ENCODE measurements at regions not wholly inside any gene's neighbourhood (a gene's known extent, or its start where the extent isn't known, plus 50 kb on each side); places are given as distances from the start of the nearest gene placed in this dataset.

- TF ChIP-seq HOXB13 (CRISPR knock-in tag; IDR thresholded peaks at IDR 0.05; ENCODE audit: low read depth) = no peak
- no peak for TF ChIP-seq CTCF (IDR thresholded peaks at IDR 0.05)
- no peak for TF ChIP-seq EP300 (IDR thresholded peaks at IDR 0.05)
- no peak for TF ChIP-seq BHLHE40 (IDR thresholded peaks at IDR 0.05; ENCODE audit: low read depth, low read length)
- TF ChIP-seq MAX (IDR thresholded peaks at IDR 0.05) = no peak
- no peak for TF ChIP-seq POLR2A (IDR thresholded peaks at IDR 0.05; ENCODE audit: low read length)
- TF ChIP-seq RNF2 (IDR thresholded peaks at IDR 0.05; ENCODE audit: borderline replicate concordance, low read depth) = no peak
Measured at GRCh38 chr1:187270256-187270655, 441.5 kb downstream of the PLA2G4A start.

All from A549 (cell line).